GM23338 (cell line): ENCODE measurements at regions not wholly inside any gene's neighbourhood (a gene's known extent, or its start where the extent isn't known, plus 50 kb on each side); places are given as distances from the start of the nearest gene placed in this dataset.

Source experiments
- ATAC-seq: fragments of 200-7000 bp; cut with Tn5 transposase; 3 replicates; pipeline ENCODE4 v1.9.1; 2020
- DNase-seq: peaks from one replicate; pipeline ENCODE4 v3.0.0-alpha.2; 2015; ENCODE audit warnings: low spot score
- H2AFZ ChIP-seq: fragments of 200-600 bp; sonication (generic); 2 replicates; pipeline ENCODE4 v1.8.0; 2016; ENCODE audit warnings: antibody characterized with exemption, mild to moderate bottlenecking, moderate library complexity
- H3F3A ChIP-seq: fragments of 200-600 bp; sonication (generic); replicated peaks from 2 replicates; pipeline ENCODE4 v1.8.0; 2017; ENCODE audit warnings: antibody characterized with exemption, mixed run types, low read depth
- H3K27ac ChIP-seq: fragments of 200-600 bp; sonication (generic); 2 replicates; pipeline ENCODE4 v1.6.1; 2016; ENCODE audit warnings: low read depth
- H3K27me3 ChIP-seq: fragments of 200-600 bp; sonication (generic); 2 replicates; pipeline ENCODE4 v1.8.0; 2016; ENCODE audit warnings: mild to moderate bottlenecking, mixed run types, moderate library complexity; ENCODE audit not compliant: insufficient read depth
- H3K36me3 ChIP-seq: fragments of 200-600 bp; sonication (generic); 2 replicates; pipeline ENCODE4 v1.8.0; 2016; ENCODE audit warnings: mild to moderate bottlenecking; ENCODE audit not compliant: insufficient read depth
- H3K4me1 ChIP-seq: fragments of 200-600 bp; sonication (generic); 2 replicates; pipeline ENCODE4 v1.8.0; 2016; ENCODE audit warnings: mild to moderate bottlenecking, moderate library complexity; ENCODE audit not compliant: insufficient read depth
- H3K4me2 ChIP-seq: fragments of 200-600 bp; sonication (generic); 2 replicates; pipeline ENCODE4 v1.7.1; 2017; ENCODE audit warnings: mixed run types
- H3K4me3 ChIP-seq: fragments of 200-600 bp; sonication (generic); 2 replicates; pipeline ENCODE4 v1.6.1; 2016; ENCODE audit warnings: mixed run types
- H3K79me2 ChIP-seq: fragments of 200-600 bp; sonication (generic); replicated peaks from 2 replicates; pipeline ENCODE4 v1.8.0; 2017; ENCODE audit warnings: mild to moderate bottlenecking; ENCODE audit not compliant: insufficient read depth
- H3K9me2 ChIP-seq: fragments of 200-600 bp; sonication (generic); 2 replicates; pipeline ENCODE4 v1.8.0; 2017; ENCODE audit not compliant: insufficient read depth
- H4K20me1 ChIP-seq: fragments of 200-600 bp; sonication (generic); replicated peaks from 2 replicates; pipeline ENCODE4 v1.8.0; 2017; ENCODE audit warnings: mild to moderate bottlenecking; ENCODE audit not compliant: insufficient read depth
- H3K27ac Mint-ChIP-seq: 2 replicates; pipeline ENCODE4 v1.8.0; 2020; ENCODE audit warnings: inconsistent platforms, mild to moderate bottlenecking, moderate library complexity, mixed read lengths
- H3K27me3 Mint-ChIP-seq: 3 replicates; pipeline ENCODE4 v1.8.0; 2022; ENCODE audit warnings: low read depth, mild to moderate bottlenecking, moderate library complexity, mixed read lengths, inconsistent platforms; ENCODE audit not compliant: insufficient read depth, poor library complexity
- H3K36me3 Mint-ChIP-seq: 3 replicates; pipeline ENCODE4 v1.8.0; 2021; ENCODE audit warnings: low read depth, mild to moderate bottlenecking, inconsistent platforms, moderate library complexity, mixed read lengths
- H3K4me1 Mint-ChIP-seq: 3 replicates; pipeline ENCODE4 v1.8.0; 2020; ENCODE audit warnings: mild to moderate bottlenecking, inconsistent platforms, mixed read lengths
- H3K4me3 Mint-ChIP-seq: 3 replicates; pipeline ENCODE4 v1.8.0; 2021; ENCODE audit warnings: moderate library complexity, mild to moderate bottlenecking, inconsistent platforms, mixed read lengths
- H3K9me3 Mint-ChIP-seq: 3 replicates; pipeline ENCODE4 v1.8.0; 2020; ENCODE audit warnings: moderate library complexity, mild to moderate bottlenecking, inconsistent platforms, mixed read lengths
- CREB1 ChIP-seq: fragments of 250-450 bp; sonication (Bioruptor Pico); IDR thresholded peaks from 2 replicates; pipeline ENCODE4 v1.5.0; 2020; ENCODE audit warnings: low read depth, mild to moderate bottlenecking, moderate library complexity
- CTCF ChIP-seq, 2 experiments: fragments of 200-600 bp in 1 of 2; sonication (generic) in 1 of 2; conservative IDR thresholded peaks; 2 replicates each; pipeline versions ENCODE4 v1.5.1 to v1.6.1; 2016 to 2017; ENCODE audit warnings: antibody characterized with exemption in 2 of 2, low read depth in 2 of 2, mild to moderate bottlenecking in 2 of 2, moderate library complexity in 1 of 2
- EZH2phosphoT487 ChIP-seq: fragments of 200-600 bp; sonication (generic); IDR thresholded peaks from one replicate; pipeline ENCODE4 v1.8.1; 2018; ENCODE audit warnings: antibody characterized with exemption; ENCODE audit not compliant: unreplicated experiment
- JUNB ChIP-seq: IDR thresholded peaks from one replicate; pipeline ENCODE4 v1.6.1; 2016; ENCODE audit warnings: antibody characterized with exemption; ENCODE audit not compliant: unreplicated experiment
- NANOG ChIP-seq: IDR thresholded peaks from 2 replicates; pipeline ENCODE4 v1.6.1; 2016; ENCODE audit warnings: antibody characterized with exemption, borderline replicate concordance
- REST ChIP-seq: IDR thresholded peaks from one replicate; pipeline ENCODE4 v1.6.1; 2018; ENCODE audit warnings: antibody characterized with exemption; ENCODE audit not compliant: unreplicated experiment
- STAT1 ChIP-seq: IDR thresholded peaks from one replicate; pipeline ENCODE4 v1.6.1; 2016; ENCODE audit warnings: antibody characterized with exemption; ENCODE audit not compliant: unreplicated experiment
- ZNF114 ChIP-seq: fragments of 250-450 bp; sonication (Bioruptor Pico); IDR thresholded peaks from 2 replicates; pipeline ENCODE4 v1.5.0; 2020; ENCODE audit warnings: mild to moderate bottlenecking, moderate library complexity
- ZNF331 ChIP-seq: fragments of 250-450 bp; sonication (Bioruptor Pico); IDR thresholded peaks from 2 replicates; pipeline ENCODE4 v1.5.0; 2020; ENCODE audit warnings: low read depth, mild to moderate bottlenecking, moderate library complexity
- ZNF462 ChIP-seq: fragments of 250-450 bp; sonication (Bioruptor Pico); IDR thresholded peaks from 2 replicates; pipeline ENCODE4 v1.5.0; 2020; ENCODE audit warnings: mild to moderate bottlenecking, moderate library complexity

- peaks cover 10% of the 10 kb centered on the region for H3K27me3 Mint-ChIP-seq
- Histone ChIP-seq H3K79me2 (no peaks in the 10 kb centered on the region), H3K27ac (no peak overlapping the region), H2AFZ (no peak overlapping the region), H3K4me1 (no peaks in the 10 kb centered on the region), H3K36me3 (no peaks in the 10 kb centered on the region; the same call in 1 of the 2 replicates), H3K9me2 (no peaks in the 10 kb centered on the region), H3K4me2 (no peak overlapping the region), H3K4me3 (no peak overlapping the region), H3F3A (no peaks in the 10 kb centered on the region), H3K27me3 (no peaks in the 10 kb centered on the region), H4K20me1 (no peaks in the 10 kb centered on the region)
- peaks cover 43% of the 10 kb centered on the region for H3K36me3 Mint-ChIP-seq
- no peak overlapping the region for H3K4me3 Mint-ChIP-seq
- TF ChIP-seq NANOG, result no peak
- TF ChIP-seq CREB1 (CRISPR knock-in tag), result no peak
- no peak for TF ChIP-seq REST
- no peak for TF ChIP-seq ZNF114 (CRISPR knock-in tag)
- TF ChIP-seq EZH2phosphoT487, result no peak
- H3K27ac Mint-ChIP-seq, result no peak overlapping the region
- peaks cover 100% of the 10 kb centered on the region for H3K9me3 Mint-ChIP-seq
- DNase-seq (no peak), ATAC-seq (no peak)
- H3K4me1 Mint-ChIP-seq, result no peaks in the 10 kb centered on the region
Observed at GRCh38 chr1:4518621-4519020, 135.8 kb upstream of the AJAP1 start.

- Histone ChIP-seq H3K36me3 (no peaks in the 10 kb centered on the region; the same call in 1 of the 2 replicates), H3K4me2 (no peak overlapping the region), H3K27me3 (no peaks in the 10 kb centered on the region), H3K4me1 (no peaks in the 10 kb centered on the region), H2AFZ (no peak overlapping the region), H3K79me2 (no peaks in the 10 kb centered on the region), H3K27ac (no peak overlapping the region), H3K9me2 (no peaks in the 10 kb centered on the region), H4K20me1 (no peaks in the 10 kb centered on the region), H3K4me3 (no peak overlapping the region), H3F3A (no peaks in the 10 kb centered on the region)
- ATAC-seq (no peak), DNase-seq (no peak)
- Mint-ChIP-seq H3K9me3 (peaks cover 100% of the 10 kb centered on the region), H3K27me3 (peaks cover 10% of the 10 kb centered on the region), H3K36me3 (peaks cover 39% of the 10 kb centered on the region), H3K4me1 (no peaks in the 10 kb centered on the region), H3K4me3 (no peak overlapping the region), H3K27ac (no peak overlapping the region)
- TF ChIP-seq ZNF114 (CRISPR knock-in tag) (no peak), ZNF331 (CRISPR knock-in tag) (no peak), JUNB (no peak), CREB1 (CRISPR knock-in tag) (no peak), ZNF462 (CRISPR knock-in tag) (no peak), CTCF (conservative IDR thresholded peaks at IDR 0.05; ENCODE audit: low read depth in 2 of 2) (no peak), STAT1 (no peak)
Observed at GRCh38 chr1:4519954-4520353, 134.5 kb upstream of the AJAP1 start.
